ENCODE measurements at regions not wholly inside any gene's neighbourhood (a gene's known extent, or its start where the extent isn't known, plus 50 kb on each side); places are given as distances from the start of the nearest gene placed in this dataset.

GRCh38 chr3:74693251-74693650 lies 78.8 kb upstream of the CNTN3 start:
- TF ChIP-seq POLR2AphosphoS5 (IDR thresholded peaks at IDR 0.05; ENCODE audit: insufficient read depth, low read depth, low read length): no peak
- TF ChIP-seq CTCF (IDR thresholded peaks at IDR 0.05; ENCODE audit: extremely low read depth in 1 of 2, insufficient read depth in 1 of 2, low read depth in 1 of 2, low read length in 2 of 2): no peak
- no peak for TF ChIP-seq FOS (IDR thresholded peaks at IDR 0.05; ENCODE audit: borderline replicate concordance, insufficient read depth, low read length)
